GM19452 (cell line): ENCODE measurements at regions not wholly inside any gene's neighbourhood (a gene's known extent, or its start where the extent isn't known, plus 50 kb on each side); places are given as distances from the start of the nearest gene placed in this dataset.
A peak's percentile ranks its signal among the peaks of the same experiment; 100 is the strongest.
"Not testable (repeated sequence)": the region's sequence is repeated elsewhere in the genome, so short reads cannot be mapped to it uniquely, and the experiment has no call there.

ENCODE experiments used
- ATAC-seq: cut with Tn5 transposase; IDR thresholded peaks from one replicate; pipeline ENCODE4 v1.9.1; 2021; ENCODE audit not compliant: unreplicated experiment

DNA sequence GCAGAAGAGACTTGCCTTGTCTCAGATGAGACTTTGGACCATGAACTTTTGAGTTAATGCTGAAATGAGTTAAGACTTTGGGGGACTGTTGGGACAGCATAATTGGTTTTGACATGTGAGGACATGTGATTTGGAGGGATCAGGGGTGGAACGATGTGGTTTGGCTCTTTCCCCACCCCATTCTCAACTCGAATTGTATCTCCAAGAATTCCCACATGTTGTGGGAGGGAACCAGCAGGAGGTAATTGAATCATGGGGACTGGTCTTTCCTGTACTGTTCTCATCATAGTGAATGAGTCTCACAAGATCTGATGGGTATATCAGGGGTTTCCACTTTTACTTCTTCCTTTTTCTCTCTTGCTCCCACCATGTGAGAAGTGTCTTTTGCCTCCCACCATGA is 229.7 kb upstream of the KCND2 start:
- no peak for ATAC-seq

- no peak for ATAC-seq
Observed at GRCh38 chr7:120052884-120053382, 220.0 kb upstream of the KCND2 start.

DNA sequence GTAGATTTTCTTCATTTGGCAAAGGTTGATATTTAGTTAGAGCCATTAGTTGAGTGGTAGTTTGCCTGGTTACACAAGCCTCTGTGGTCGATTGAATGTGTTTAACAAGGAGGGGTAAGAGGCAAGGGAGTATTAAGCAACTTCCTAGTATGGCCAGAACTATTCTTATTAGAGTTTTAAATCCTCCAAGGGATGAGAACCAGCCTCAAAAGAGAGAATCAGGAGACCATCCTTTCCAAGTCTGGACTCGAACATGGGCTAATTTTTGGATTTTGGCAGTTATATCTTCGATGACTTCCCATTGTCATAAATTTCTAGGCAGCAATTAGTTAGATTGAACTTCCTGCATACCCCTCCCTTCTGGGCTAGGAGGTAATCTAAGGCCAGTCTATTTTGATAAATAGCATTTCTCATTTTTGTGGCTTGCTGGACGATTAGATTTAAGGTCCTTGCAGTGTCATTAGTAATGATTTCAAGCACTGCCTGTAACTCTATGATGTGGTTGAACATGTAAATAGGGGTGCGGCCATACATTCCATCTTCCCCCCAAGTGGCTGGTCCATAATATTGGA is 219.5 kb upstream of the KCND2 start:
- no peak for ATAC-seq

- ATAC-seq = no peak
Observed at GRCh38 chr7:120054376-120055100, 218.4 kb upstream of the KCND2 start.

- ATAC-seq = no peak
Observed at GRCh38 chr7:120055300-120055699, 217.7 kb upstream of the KCND2 start.

DNA sequence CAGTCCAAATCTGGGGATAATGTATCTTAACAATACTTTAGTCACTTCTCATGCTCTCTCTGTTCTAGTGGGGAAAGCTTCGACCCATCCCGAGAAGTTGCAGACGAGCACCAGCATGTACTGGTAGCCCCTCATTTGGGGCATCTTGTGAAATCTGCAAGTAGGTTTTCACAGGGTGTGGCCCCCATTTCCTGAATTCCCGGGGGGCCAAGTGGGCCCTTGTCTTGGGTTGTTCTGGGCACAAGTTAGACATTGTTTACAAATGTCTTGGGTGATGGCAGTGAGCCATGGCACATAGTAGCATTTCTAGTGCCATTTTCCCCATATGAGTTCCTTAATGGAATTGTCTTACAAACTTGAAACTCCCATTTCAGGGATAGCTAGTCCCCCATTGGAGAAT is 216.7 kb upstream of the KCND2 start:
- no peak for ATAC-seq

- ATAC-seq = no peak
Observed at GRCh38 chr7:120059641-120060040, 213.3 kb upstream of the KCND2 start.

- ATAC-seq = no peak
Observed at GRCh38 chr7:120060281-120060680, 212.7 kb upstream of the KCND2 start.

GRCh38 chr7:120060875-120061274 is 212.1 kb upstream of the KCND2 start:
- ATAC-seq = no peak

- ATAC-seq = peak; percentile 72
Observed at GRCh38 chr7:120064565-120064964, 208.4 kb upstream of the KCND2 start.

DNA sequence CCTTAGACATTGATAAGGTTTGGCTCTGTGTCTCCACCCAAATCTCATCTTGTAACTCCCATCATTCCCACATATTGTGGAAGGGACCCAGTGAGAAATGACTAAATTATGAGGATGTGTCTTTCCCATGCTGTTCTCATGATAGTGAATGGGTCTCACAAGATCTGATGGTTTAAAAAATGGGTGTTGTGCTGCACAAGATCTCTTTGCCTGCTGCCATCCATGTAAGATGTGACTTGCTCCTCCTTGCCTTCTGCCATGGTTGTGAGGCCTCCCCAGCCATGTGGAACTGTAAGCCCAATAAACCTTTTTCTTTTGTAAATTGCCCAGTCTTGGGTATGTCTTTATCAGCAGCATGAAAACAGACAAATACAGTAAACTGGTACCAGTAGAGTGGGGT is 206.1 kb upstream of the KCND2 start:
- not testable (repeated sequence) for ATAC-seq

GRCh38 chr7:120070201-120070600 is 202.8 kb upstream of the KCND2 start:
- ATAC-seq = no peak

- no peak for ATAC-seq
Observed at GRCh38 chr7:120077777-120078176, 195.2 kb upstream of the KCND2 start.

GRCh38 chr7:120079022-120079421 is 194.0 kb upstream of the KCND2 start:
- no peak for ATAC-seq

- ATAC-seq = no peak
Observed at GRCh38 chr7:120079704-120080103, 193.3 kb upstream of the KCND2 start.

DNA sequence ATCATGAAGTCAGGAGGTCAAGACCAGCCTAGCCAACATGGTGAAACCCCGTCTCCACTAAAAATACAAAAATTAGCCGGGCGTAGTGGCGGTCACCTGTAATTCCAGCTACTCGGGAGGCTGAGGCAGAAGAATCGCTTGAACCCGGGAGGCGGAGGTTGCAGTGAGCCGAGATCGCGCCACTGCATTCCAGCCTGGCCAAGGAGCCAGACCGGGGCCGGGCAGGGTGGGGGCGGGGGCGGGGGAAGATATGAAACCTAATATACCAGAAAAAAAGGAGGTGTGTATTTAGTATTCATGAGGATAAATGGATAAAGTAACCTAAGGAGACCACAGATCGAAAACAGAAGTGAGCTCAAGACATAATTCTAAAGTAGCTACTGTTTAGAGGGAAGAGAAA is 186.5 kb upstream of the KCND2 start:
- ATAC-seq = not testable (repeated sequence)

DNA sequence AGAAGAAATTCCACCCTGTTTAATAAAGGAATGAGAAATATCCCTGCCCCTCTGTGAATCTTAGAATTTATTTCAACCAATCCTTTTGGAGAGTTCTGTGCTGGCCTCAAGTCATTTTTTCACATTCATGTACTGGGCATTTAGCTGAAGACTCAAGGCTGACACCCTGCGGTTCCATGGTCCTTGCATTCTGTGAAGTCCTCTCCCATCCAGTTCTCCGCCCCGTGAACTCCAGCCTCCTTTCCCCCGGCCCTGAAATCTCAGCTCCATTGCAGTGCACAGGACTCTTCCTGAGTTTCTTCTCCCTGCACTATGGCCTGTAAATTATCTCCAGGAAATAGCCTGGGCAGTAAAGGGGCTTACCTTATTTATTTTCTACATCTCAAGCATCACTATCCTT is 183.0 kb upstream of the KCND2 start:
- ATAC-seq = no peak

GRCh38 chr7:120091807-120092206 is 181.2 kb upstream of the KCND2 start:
- no peak for ATAC-seq

DNA sequence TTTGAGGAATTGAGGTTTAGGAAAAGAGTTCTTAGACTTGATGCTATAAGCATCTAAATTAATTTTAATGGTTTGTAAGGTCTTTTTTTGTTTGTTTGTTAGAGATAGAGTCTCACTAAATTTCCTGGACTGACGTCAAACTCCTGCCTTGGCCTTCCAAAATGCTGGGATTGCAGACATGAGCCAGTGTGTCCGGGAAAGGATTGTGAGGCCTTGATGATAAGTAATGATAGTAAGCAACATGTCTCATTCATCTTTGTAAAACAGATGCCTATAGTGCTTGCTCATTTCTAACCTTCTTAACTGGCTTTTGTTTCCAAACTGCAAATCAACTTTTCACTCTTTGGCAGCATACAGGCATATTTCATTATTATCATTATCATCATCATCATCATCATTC is 176.0 kb upstream of the KCND2 start:
- ATAC-seq = no peak

- ATAC-seq = no peak
Observed at GRCh38 chr7:120097774-120098173, 175.2 kb upstream of the KCND2 start.

GRCh38 chr7:120108376-120108775 is 164.6 kb upstream of the KCND2 start:
- no peak for ATAC-seq

- no peak for ATAC-seq
Observed at GRCh38 chr7:120110169-120110568, 162.8 kb upstream of the KCND2 start.

DNA sequence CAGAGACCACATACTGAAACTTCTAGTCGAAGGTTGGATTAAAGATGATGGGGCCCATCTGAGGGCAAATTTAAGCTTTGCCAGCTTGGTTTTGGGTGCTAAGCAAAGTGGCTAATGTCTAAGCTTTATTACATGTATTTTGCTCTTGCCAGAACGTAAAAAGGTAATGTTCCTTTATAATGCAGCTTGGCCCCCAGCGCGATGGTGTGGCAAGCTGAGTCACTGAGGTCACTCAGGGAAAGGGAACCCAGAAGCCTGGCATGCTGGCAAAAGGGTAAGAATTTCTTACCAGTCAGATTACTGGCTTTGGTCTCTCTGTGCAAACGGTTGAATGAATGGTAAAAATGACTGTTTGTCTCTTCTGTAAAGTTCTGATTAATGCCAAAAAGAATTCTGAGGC is 158.3 kb upstream of the KCND2 start:
- ATAC-seq = no peak
